OCI-LY3 (cell line): ENCODE measurements at regions not wholly inside any gene's neighbourhood (a gene's known extent, or its start where the extent isn't known, plus 50 kb on each side); places are given as distances from the start of the nearest gene placed in this dataset.

Source experiments
- H2AFZ ChIP-seq: fragments of 200-600, 300-600 bp; shearing (Covaris generic); 2 replicates; pipeline ENCODE4 v1.6.0; 2014; ENCODE audit warnings: antibody characterized with exemption, low read depth, low read length
- H3K27ac ChIP-seq: fragments of 200-600, 300-600 bp; sonication (generic); 2 replicates; pipeline ENCODE4 v1.5.1; 2014; ENCODE audit warnings: mild to moderate bottlenecking, low read length, moderate library complexity, mixed read lengths
- H3K27me3 ChIP-seq: fragments of 200-600, 300-600 bp; sonication (generic); 2 replicates; pipeline ENCODE4 v1.6.1; 2014; ENCODE audit warnings: low read depth, low read length, mixed read lengths
- H3K36me3 ChIP-seq: fragments of 200-600, 300-600 bp; sonication (generic); replicated peaks from 2 replicates; pipeline ENCODE3; 2014; ENCODE audit warnings: low read depth, low read length, mixed read lengths
- H3K4me1 ChIP-seq: fragments of 300-600, 200-600 bp; sonication (generic); 2 replicates; pipeline ENCODE4 v1.6.1; 2014; ENCODE audit warnings: low read length, mixed read lengths
- H3K4me2 ChIP-seq: fragments of 200-600, 300-600 bp; sonication (generic); 2 replicates; pipeline ENCODE4 v1.6.1; 2014; ENCODE audit warnings: low read length, mixed read lengths
- H3K4me3 ChIP-seq: fragments of 300-600, 200-600 bp; sonication (generic); 2 replicates; pipeline ENCODE4 v1.5.1; 2014; ENCODE audit warnings: antibody characterized with exemption, mild to moderate bottlenecking, low read length, moderate library complexity
- H3K79me2 ChIP-seq: fragments of 300-600, 200-600 bp; shearing (Covaris generic); 2 replicates; pipeline ENCODE4 v1.6.1; 2014; ENCODE audit warnings: mild to moderate bottlenecking, low read length, mixed read lengths
- H3K9ac ChIP-seq: fragments of 300-600, 200-600 bp; shearing (Covaris generic); 2 replicates; pipeline ENCODE4 v1.6.0; 2014; ENCODE audit warnings: mild to moderate bottlenecking, low read length, moderate library complexity
- H3K9me3 ChIP-seq: fragments of 200-600, 300-600 bp; shearing (Covaris generic); 2 replicates; pipeline ENCODE4 v1.6.1; 2014; ENCODE audit warnings: low read length, mixed read lengths; ENCODE audit not compliant: insufficient read depth
- H4K20me1 ChIP-seq: fragments of 200-600, 300-600 bp; sonication (generic); 2 replicates; pipeline ENCODE4 v1.6.1; 2016; ENCODE audit warnings: low read length, mixed read lengths; ENCODE audit not compliant: insufficient read depth
- EZH2phosphoT487 ChIP-seq: fragments of 200-600 bp; shearing (Covaris generic); IDR thresholded peaks from 2 replicates; pipeline ENCODE4 v1.6.1; 2018; ENCODE audit warnings: antibody characterized with exemption, mixed run types, low read depth
- TF ChIP-seq, protein P1 (sequence below): fragments of 200-600, 300-600 bp; sonication (generic); IDR thresholded peaks from 2 replicates; pipeline ENCODE4 v1.5.1; 2014; ENCODE audit warnings: antibody characterized with exemption, low read length, low read depth

DNA sequence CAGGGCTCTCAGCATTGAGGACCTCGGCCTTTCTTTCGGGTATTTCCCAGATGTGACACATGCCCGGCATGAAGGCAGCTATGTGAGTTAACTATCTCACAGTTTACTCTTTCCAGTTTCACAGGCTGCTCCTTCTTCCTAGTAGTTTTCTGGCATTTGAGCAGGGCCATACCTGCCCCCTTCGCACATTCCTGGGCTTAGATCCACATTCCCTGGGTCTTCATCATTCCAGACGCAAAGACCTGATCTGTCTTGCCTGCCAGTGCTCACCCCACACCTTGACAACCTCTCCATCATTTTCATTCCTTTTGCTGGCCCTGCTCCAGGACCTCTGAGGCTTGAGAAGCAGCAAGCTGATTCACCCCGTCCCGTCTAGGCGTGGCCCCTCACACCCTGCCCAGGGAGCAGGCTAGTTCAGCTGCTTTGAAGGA, 227.5 kb downstream of the WDR11 start:
- Histone ChIP-seq H3K4me3 (no peak overlapping the region), H3K27me3 (peaks cover 64% of the 10 kb centered on the region), H3K79me2 (no peaks in the 10 kb centered on the region), H3K27ac (no peak overlapping the region), H3K4me2 (no peak overlapping the region), H3K4me1 (no peaks in the 10 kb centered on the region), H2AFZ (no peak overlapping the region), H3K9ac (no peak overlapping the region), H4K20me1 (0 out of 2 replicates have a peak, but pooled peaks cover 3% of the 10 kb centered on the region), H3K36me3 (no peaks in the 10 kb centered on the region), H3K9me3 (no peaks in the 10 kb centered on the region)
- TF ChIP-seq EZH2phosphoT487 = no peak
- TF ChIP-seq, protein P1, sequence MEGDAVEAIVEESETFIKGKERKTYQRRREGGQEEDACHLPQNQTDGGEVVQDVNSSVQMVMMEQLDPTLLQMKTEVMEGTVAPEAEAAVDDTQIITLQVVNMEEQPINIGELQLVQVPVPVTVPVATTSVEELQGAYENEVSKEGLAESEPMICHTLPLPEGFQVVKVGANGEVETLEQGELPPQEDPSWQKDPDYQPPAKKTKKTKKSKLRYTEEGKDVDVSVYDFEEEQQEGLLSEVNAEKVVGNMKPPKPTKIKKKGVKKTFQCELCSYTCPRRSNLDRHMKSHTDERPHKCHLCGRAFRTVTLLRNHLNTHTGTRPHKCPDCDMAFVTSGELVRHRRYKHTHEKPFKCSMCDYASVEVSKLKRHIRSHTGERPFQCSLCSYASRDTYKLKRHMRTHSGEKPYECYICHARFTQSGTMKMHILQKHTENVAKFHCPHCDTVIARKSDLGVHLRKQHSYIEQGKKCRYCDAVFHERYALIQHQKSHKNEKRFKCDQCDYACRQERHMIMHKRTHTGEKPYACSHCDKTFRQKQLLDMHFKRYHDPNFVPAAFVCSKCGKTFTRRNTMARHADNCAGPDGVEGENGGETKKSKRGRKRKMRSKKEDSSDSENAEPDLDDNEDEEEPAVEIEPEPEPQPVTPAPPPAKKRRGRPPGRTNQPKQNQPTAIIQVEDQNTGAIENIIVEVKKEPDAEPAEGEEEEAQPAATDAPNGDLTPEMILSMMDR = no peak

DNA sequence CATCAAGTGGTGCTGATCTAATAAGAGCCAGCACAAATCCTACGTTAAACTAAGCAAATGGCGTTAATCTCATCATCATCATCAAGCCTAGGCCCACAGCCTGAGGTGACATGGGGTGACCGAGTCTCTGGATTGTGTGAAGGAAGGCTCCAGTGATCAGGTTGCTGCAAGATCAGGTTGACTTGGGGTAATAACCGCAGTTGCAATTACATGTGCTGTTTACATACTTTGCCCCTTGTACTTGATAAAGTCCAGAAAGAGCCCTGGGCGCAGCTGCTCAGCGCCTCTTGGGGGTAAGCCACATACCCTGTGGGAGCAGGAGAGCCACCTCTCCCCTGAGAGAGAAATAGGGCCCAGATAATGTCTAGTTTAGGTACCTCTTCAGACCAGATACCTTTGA, 228.1 kb downstream of the WDR11 start:
- Histone ChIP-seq H4K20me1 (0 out of 2 replicates have a peak, but pooled peaks cover 3% of the 10 kb centered on the region), H3K4me1 (no peaks in the 10 kb centered on the region), H3K4me3 (no peak overlapping the region), H3K9ac (no peak overlapping the region), H3K27me3 (peaks cover 69% of the 10 kb centered on the region), H2AFZ (no peak overlapping the region), H3K9me3 (no peaks in the 10 kb centered on the region), H3K79me2 (no peaks in the 10 kb centered on the region), H3K36me3 (no peaks in the 10 kb centered on the region), H3K4me2 (no peak overlapping the region), H3K27ac (no peak overlapping the region)
- TF ChIP-seq, protein P1 = no peak
- TF ChIP-seq EZH2phosphoT487 = no peak

DNA sequence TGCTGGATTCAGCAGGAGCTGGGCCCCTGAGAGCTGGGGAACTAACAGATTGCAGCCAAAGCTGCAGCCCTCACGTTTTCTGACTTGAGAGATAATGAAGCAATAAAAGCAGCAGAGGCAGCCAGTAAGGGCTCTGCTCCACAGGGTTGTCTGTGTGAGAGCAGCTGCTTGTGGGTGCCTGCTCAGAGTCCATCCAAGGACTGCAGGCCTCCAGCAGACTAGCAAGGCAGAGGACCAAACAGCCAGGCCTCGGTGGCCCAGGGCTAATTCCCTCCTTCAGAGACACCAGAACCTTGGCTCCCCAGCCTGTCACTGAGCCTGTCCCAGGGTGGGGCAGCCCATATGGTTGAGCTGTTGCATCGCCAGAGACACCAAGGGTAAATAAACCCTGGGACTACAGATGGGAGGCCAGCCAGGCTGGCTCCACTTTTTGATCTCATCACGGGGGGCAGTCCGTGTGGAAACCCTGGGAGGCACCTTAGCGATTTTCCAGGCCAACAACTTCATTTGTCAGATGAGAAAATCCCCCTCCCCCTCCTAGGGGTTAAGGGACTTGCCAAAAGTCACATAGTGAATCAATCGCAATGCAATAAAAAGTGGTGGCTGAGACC, 229.2 kb downstream of the WDR11 start:
- Histone ChIP-seq H3K9ac (no peak overlapping the region), H2AFZ (no peak overlapping the region), H3K4me3 (no peak overlapping the region), H4K20me1 (0 out of 2 replicates have a peak, but pooled peaks cover 3% of the 10 kb centered on the region), H3K9me3 (no peaks in the 10 kb centered on the region), H3K4me1 (no peaks in the 10 kb centered on the region), H3K79me2 (no peaks in the 10 kb centered on the region), H3K27me3 (peaks cover 79% of the 10 kb centered on the region), H3K36me3 (no peaks in the 10 kb centered on the region), H3K4me2 (no peak overlapping the region), H3K27ac (no peak overlapping the region)
- TF ChIP-seq, protein P1 = no peak
- no peak for TF ChIP-seq EZH2phosphoT487

DNA sequence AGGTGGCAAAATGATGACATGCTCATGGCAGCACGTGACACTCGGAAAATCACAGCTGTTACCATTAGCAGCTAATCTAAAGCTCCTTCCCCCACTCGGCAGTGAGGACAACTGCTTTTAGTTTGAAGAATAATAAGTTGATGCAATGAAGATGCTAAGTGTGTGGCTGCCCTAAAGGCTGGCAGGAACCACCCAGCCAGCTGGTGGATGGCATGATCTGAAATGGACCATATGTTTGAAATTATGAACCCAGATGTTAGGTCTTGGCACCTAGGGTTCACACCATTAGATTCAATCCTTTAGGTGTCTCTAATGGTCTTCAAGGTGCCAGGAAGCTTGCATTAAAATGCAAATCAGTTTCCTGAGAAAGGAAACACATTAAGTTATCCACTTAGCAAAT, 230.1 kb downstream of the WDR11 start:
- no peaks in the 10 kb centered on the region for H3K79me2 ChIP-seq
- H3K27me3 ChIP-seq = peaks cover 82% of the 10 kb centered on the region
- H3K36me3 ChIP-seq = no peaks in the 10 kb centered on the region
- no peaks in the 10 kb centered on the region for H3K9me3 ChIP-seq
- H3K27ac ChIP-seq = no peak overlapping the region
- TF ChIP-seq, protein P1 = no peak
- no peak for TF ChIP-seq EZH2phosphoT487
- 0 out of 2 replicates have a peak, but pooled peaks cover 3% of the 10 kb centered on the region for H4K20me1 ChIP-seq
- H3K9ac ChIP-seq = no peak overlapping the region
- no peak overlapping the region for H2AFZ ChIP-seq
- H3K4me1 ChIP-seq = no peaks in the 10 kb centered on the region
- H3K4me3 ChIP-seq = no peak overlapping the region
- no peak overlapping the region for H3K4me2 ChIP-seq
